Mesodermal cell (in vitro differentiated cells): ENCODE measurements at regions not wholly inside any gene's neighbourhood (a gene's known extent, or its start where the extent isn't known, plus 50 kb on each side); places are given as distances from the start of the nearest gene placed in this dataset.

ENCODE experiments used
- H3K27ac ChIP-seq: 2 replicates; pipeline ENCODE4 v1.7.0; 2013; ENCODE audit warnings: mild to moderate bottlenecking, low read depth, low read length, moderate library complexity; ENCODE audit not compliant: severe bottlenecking
- H3K36me3 ChIP-seq: 2 replicates; pipeline ENCODE4 v1.7.1; 2013; ENCODE audit warnings: mild to moderate bottlenecking, low read length, moderate library complexity; ENCODE audit not compliant: control insufficient read depth, insufficient read depth
- H3K4me1 ChIP-seq: one replicate; pipeline ENCODE4 v1.7.1; 2013; ENCODE audit warnings: mild to moderate bottlenecking, low read length; ENCODE audit not compliant: insufficient read depth, control insufficient read depth, poor library complexity, severe bottlenecking
- H3K4me3 ChIP-seq: 2 replicates; pipeline ENCODE4 v1.7.0; 2013; ENCODE audit warnings: low read length, control low read depth, mild to moderate bottlenecking; ENCODE audit not compliant: insufficient read depth, poor library complexity, severe bottlenecking; ENCODE audit errors: extremely low read depth
- H3K9me3 ChIP-seq: 2 replicates; pipeline ENCODE4 v1.7.1; 2013; ENCODE audit warnings: mild to moderate bottlenecking, low read length, moderate library complexity; ENCODE audit not compliant: control insufficient read depth
- WGBS, 2 experiments: methylation state at CpG; one replicate each; pipeline ENCODE4 v1.1.5; 2013; ENCODE audit warnings: missing lambda C conversion rate in 2 of 2; ENCODE audit not compliant: insufficient coverage in 2 of 2; 5-methylcytosine and 5-hydroxymethylcytosine counted together

GRCh38 chr16:85451641-85452363 lies 161.3 kb upstream of the GSE1 start:
- H3K4me3 ChIP-seq = no peak overlapping the region
- H3K4me1 ChIP-seq = peaks cover 6% of the 10 kb centered on the region
- no peaks in the 10 kb centered on the region for H3K36me3 ChIP-seq
- H3K27ac ChIP-seq = no peak overlapping the region
- 92 to 94% methylated on average over 24 to 25 of the region's 32 CpGs for WGBS, 2 experiments
- no peaks in the 10 kb centered on the region for H3K9me3 ChIP-seq

- Histone ChIP-seq H3K4me3 (no peak overlapping the region), H3K36me3 (no peaks in the 10 kb centered on the region), H3K27ac (no peak overlapping the region), H3K9me3 (no peaks in the 10 kb centered on the region), H3K4me1 (peaks cover 11% of the 10 kb centered on the region)
- WGBS, 2 experiments = 86 to 92% methylated on average over 13 to 18 of the region's 20 CpGs
Measured at GRCh38 chr16:85452364-85453193, 160.5 kb upstream of the GSE1 start.

GRCh38 chr16:85453194-85453678 lies 159.9 kb upstream of the GSE1 start:
- Histone ChIP-seq H3K9me3 (no peaks in the 10 kb centered on the region), H3K4me3 (no peak overlapping the region), H3K4me1 (peaks cover 11% of the 10 kb centered on the region), H3K27ac (no peak overlapping the region), H3K36me3 (no peaks in the 10 kb centered on the region)
- 92 to 98% methylated on average over 6 to 12 of the region's 14 CpGs for WGBS, 2 experiments

GRCh38 chr16:85453703-85454102 lies 159.4 kb upstream of the GSE1 start:
- no peak overlapping the region for H3K27ac ChIP-seq
- no peak overlapping the region for H3K4me3 ChIP-seq
- 93 to 94% methylated on average over 7 to 9 of the region's 10 CpGs for WGBS, 2 experiments
- peaks cover 11% of the 10 kb centered on the region for H3K4me1 ChIP-seq
- H3K9me3 ChIP-seq = no peaks in the 10 kb centered on the region
- no peaks in the 10 kb centered on the region for H3K36me3 ChIP-seq

- WGBS, 2 experiments = 90 to 93% methylated on average over 15 to 20 of the region's 22 CpGs
- no peaks in the 10 kb centered on the region for H3K9me3 ChIP-seq
- no peaks in the 10 kb centered on the region for H3K36me3 ChIP-seq
- peaks cover 11% of the 10 kb centered on the region for H3K4me1 ChIP-seq
- H3K27ac ChIP-seq = no peak overlapping the region
- H3K4me3 ChIP-seq = no peak overlapping the region
Measured at GRCh38 chr16:85454171-85454872, 158.8 kb upstream of the GSE1 start.

- Histone ChIP-seq H3K9me3 (no peaks in the 10 kb centered on the region), H3K27ac (no peak overlapping the region), H3K4me3 (no peak overlapping the region), H3K4me1 (peaks cover 22% of the 10 kb centered on the region), H3K36me3 (no peaks in the 10 kb centered on the region)
- 80 to 84% methylated on average over 9 to 11 of the region's 12 CpGs for WGBS, 2 experiments
Measured at GRCh38 chr16:85455534-85455933, 157.6 kb upstream of the GSE1 start.

GRCh38 chr16:85457366-85457765 lies 155.8 kb upstream of the GSE1 start:
- Histone ChIP-seq H3K4me1 (peaks cover 39% of the 10 kb centered on the region), H3K9me3 (no peaks in the 10 kb centered on the region), H3K4me3 (no peak overlapping the region), H3K27ac (no peak overlapping the region), H3K36me3 (no peaks in the 10 kb centered on the region)
- WGBS, 2 experiments = 70 to 90% methylated on average over 6 of the region's 7 CpGs

- Histone ChIP-seq H3K4me3 (no peak overlapping the region), H3K36me3 (no peaks in the 10 kb centered on the region), H3K27ac (no peak overlapping the region), H3K4me1 (peaks cover 40% of the 10 kb centered on the region), H3K9me3 (no peaks in the 10 kb centered on the region)
- whole genome bisulfite sequencing, 2 experiments = 95 to 98% methylated on average over 9 to 11 of the region's 11 CpGs
Measured at GRCh38 chr16:85458968-85459367, 154.2 kb upstream of the GSE1 start.

GRCh38 chr16:85459529-85460251 lies 153.4 kb upstream of the GSE1 start:
- H3K27ac ChIP-seq = no peak overlapping the region
- H3K4me3 ChIP-seq = no peak overlapping the region
- peaks cover 40% of the 10 kb centered on the region for H3K4me1 ChIP-seq

More at GRCh38 chr16:85459529-85460251, 153.4 kb upstream of the GSE1 start:
- 83 to 84% methylated on average over 11 to 12 of the region's 12 CpGs for WGBS, 2 experiments
- no peaks in the 10 kb centered on the region for H3K9me3 ChIP-seq
- no peaks in the 10 kb centered on the region for H3K36me3 ChIP-seq
